ENCODE measurements at regions not wholly inside any gene's neighbourhood (a gene's known extent, or its start where the extent isn't known, plus 50 kb on each side); places are given as distances from the start of the nearest gene placed in this dataset.
"Not testable (repeated sequence)": the region's sequence is repeated elsewhere in the genome, so short reads cannot be mapped to it uniquely, and the experiment has no call there.

DNA sequence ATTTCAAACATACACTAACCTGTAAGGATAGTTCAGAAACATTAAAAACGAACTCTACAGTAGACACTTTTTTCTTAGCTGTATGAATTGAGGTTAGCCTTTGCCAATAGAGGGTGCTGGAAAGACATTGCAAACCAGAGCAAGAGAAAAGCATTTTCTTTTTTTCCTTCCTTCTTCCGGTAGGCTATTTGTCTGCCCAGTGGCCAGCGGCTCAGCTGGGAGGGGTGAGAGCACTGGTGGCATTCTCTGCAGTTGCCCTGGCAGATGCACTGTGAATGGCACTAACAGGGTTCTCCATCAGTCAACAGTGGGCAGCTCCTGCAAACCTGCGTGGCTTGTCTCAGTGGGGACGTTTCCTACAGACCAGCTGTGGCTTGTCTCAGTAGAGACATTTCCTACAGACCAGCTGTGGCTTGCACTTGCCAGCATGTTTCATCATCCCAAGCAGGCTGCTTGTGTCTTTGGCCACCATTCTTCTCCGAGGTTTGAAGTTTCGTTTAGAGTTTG is 984.5 kb upstream of the CDH18 start:
- H3K36me3 Mint-ChIP-seq (ENCODE audit: insufficient read depth), result no peaks in the 10 kb centered on the region
- H3K9me3 Mint-ChIP-seq (ENCODE audit: low read depth), result no peaks in the 10 kb centered on the region
- DNase-seq (ENCODE audit: low spot score, unreplicated experiment), result no peak
- no peak overlapping the region for H3K27ac Mint-ChIP-seq
- TF ChIP-seq, protein P1, sequence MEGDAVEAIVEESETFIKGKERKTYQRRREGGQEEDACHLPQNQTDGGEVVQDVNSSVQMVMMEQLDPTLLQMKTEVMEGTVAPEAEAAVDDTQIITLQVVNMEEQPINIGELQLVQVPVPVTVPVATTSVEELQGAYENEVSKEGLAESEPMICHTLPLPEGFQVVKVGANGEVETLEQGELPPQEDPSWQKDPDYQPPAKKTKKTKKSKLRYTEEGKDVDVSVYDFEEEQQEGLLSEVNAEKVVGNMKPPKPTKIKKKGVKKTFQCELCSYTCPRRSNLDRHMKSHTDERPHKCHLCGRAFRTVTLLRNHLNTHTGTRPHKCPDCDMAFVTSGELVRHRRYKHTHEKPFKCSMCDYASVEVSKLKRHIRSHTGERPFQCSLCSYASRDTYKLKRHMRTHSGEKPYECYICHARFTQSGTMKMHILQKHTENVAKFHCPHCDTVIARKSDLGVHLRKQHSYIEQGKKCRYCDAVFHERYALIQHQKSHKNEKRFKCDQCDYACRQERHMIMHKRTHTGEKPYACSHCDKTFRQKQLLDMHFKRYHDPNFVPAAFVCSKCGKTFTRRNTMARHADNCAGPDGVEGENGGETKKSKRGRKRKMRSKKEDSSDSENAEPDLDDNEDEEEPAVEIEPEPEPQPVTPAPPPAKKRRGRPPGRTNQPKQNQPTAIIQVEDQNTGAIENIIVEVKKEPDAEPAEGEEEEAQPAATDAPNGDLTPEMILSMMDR (IDR thresholded peaks at IDR 0.05; ENCODE audit: unreplicated experiment), result peak; percentile 36
- H3K27me3 Mint-ChIP-seq, result no peaks in the 10 kb centered on the region
- peaks cover 6% of the 10 kb centered on the region for H3K4me1 Mint-ChIP-seq (ENCODE audit: low read depth)
- peak overlapping the region; percentile 60 for H3K4me3 Mint-ChIP-seq (ENCODE audit: low read depth)

DNA sequence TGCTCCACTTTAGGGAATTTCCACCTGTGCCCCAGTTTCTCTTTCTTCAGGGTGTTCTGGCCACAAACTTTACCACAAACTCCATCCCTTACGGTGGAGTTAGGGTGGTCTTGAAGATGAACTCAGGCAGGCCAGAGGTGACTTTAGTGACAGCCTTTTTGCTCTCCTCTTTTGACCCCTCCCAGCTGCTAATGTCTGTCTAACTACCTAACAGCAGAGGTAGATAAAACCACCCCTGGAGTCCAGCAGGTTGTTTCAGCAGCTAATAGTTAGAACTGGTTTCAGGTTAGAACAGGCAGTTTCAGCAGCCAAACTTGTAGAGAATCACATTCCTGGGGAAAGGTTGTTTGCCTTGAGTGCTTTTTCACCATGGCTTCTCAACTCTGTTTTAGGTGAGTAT is 971.3 kb upstream of the CDH18 start:
- Mint-ChIP-seq H3K4me1 (ENCODE audit: low read depth) (peaks cover 4% of the 10 kb centered on the region), H3K9me3 (ENCODE audit: low read depth) (peaks cover 3% of the 10 kb centered on the region), H3K27me3 (no peaks in the 10 kb centered on the region), H3K27ac (no peak overlapping the region), H3K4me3 (ENCODE audit: low read depth) (no peak overlapping the region), H3K36me3 (ENCODE audit: insufficient read depth) (no peaks in the 10 kb centered on the region)
- no peak for DNase-seq (ENCODE audit: low spot score, unreplicated experiment)
- TF ChIP-seq, protein P1 (IDR thresholded peaks at IDR 0.05; ENCODE audit: unreplicated experiment), result no peak

DNA sequence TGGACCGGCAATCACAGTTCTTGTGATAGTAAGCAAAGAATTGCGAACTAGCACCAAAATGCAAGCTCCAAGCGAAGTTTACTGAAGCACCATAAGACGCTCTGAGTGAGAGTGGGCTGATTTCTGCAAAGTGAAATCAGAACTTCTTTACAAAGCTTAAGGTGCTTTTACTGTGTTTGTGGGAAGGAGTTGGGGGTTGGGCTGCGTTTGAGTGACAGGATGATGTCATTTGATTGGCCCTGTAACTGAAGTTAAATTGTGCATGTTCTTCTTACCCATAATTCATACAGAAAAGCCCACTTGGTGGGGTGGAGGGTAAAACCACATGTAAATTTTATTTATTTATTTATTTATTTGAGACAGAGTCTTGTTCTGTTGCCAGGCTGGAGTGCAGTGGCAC is 970.6 kb upstream of the CDH18 start:
- H3K4me1 Mint-ChIP-seq (ENCODE audit: low read depth), result peaks cover 4% of the 10 kb centered on the region
- no peaks in the 10 kb centered on the region for H3K27me3 Mint-ChIP-seq
- no peak overlapping the region for H3K4me3 Mint-ChIP-seq (ENCODE audit: low read depth)
- peaks cover 3% of the 10 kb centered on the region for H3K9me3 Mint-ChIP-seq (ENCODE audit: low read depth)
- TF ChIP-seq, protein P1 (IDR thresholded peaks at IDR 0.05; ENCODE audit: unreplicated experiment), result no peak
- no peak overlapping the region for H3K27ac Mint-ChIP-seq
- no peaks in the 10 kb centered on the region for H3K36me3 Mint-ChIP-seq (ENCODE audit: insufficient read depth)
- DNase-seq (ENCODE audit: low spot score, unreplicated experiment), result no peak

DNA sequence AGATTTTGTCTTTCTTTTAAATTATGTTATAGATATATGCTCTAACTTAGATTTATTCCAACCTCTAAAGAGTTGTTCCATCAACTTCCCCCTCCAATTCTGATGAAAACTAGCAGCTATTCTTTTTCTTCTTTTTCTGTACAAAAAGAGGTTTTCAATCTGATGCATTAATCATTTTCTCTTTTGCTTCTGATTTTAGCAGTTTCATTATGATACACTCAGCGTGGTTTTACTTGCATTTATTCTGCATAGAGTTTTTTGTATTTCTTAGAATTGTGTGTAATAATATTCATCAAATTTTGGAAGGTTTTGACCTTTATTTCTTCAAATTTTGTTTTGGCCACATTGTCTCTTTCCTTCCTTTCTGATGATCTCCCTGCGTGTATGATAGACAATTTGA is 968.1 kb upstream of the CDH18 start:
- Mint-ChIP-seq H3K27ac (no peak overlapping the region), H3K4me1 (ENCODE audit: low read depth) (peaks cover 4% of the 10 kb centered on the region), H3K27me3 (no peaks in the 10 kb centered on the region), H3K36me3 (ENCODE audit: insufficient read depth) (no peaks in the 10 kb centered on the region), H3K9me3 (ENCODE audit: low read depth) (peaks cover 3% of the 10 kb centered on the region), H3K4me3 (ENCODE audit: low read depth) (no peak overlapping the region)
- no peak for DNase-seq (ENCODE audit: low spot score, unreplicated experiment)
- TF ChIP-seq, protein P1 (IDR thresholded peaks at IDR 0.05; ENCODE audit: unreplicated experiment), result no peak

DNA sequence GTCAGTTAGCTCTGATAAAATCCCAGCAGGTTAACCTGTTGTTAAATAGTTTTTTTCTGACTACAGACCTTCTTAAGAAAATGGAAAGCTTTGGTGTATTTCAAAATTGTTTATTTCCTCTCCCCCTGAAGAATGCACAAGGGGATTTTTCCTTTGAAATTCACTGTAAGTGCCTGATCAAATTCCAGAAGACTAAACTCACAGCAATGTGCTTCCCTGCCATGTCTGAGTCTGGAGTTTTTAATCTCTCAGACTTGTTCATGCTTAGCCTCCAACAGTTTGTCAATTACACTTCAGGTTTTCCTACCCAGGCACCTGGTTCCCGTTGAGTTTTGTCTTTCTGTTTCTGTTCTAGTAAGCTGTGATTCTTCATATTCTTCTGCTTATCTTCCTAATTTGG is 961.6 kb upstream of the CDH18 start:
- Mint-ChIP-seq H3K27me3 (no peaks in the 10 kb centered on the region), H3K9me3 (ENCODE audit: low read depth) (peaks cover 15% of the 10 kb centered on the region), H3K36me3 (ENCODE audit: insufficient read depth) (no peaks in the 10 kb centered on the region), H3K27ac (no peak overlapping the region), H3K4me1 (ENCODE audit: low read depth) (peaks cover 3% of the 10 kb centered on the region), H3K4me3 (ENCODE audit: low read depth) (no peak overlapping the region)
- TF ChIP-seq, protein P1 (IDR thresholded peaks at IDR 0.05; ENCODE audit: unreplicated experiment), result no peak
- no peak for DNase-seq (ENCODE audit: low spot score, unreplicated experiment)

DNA sequence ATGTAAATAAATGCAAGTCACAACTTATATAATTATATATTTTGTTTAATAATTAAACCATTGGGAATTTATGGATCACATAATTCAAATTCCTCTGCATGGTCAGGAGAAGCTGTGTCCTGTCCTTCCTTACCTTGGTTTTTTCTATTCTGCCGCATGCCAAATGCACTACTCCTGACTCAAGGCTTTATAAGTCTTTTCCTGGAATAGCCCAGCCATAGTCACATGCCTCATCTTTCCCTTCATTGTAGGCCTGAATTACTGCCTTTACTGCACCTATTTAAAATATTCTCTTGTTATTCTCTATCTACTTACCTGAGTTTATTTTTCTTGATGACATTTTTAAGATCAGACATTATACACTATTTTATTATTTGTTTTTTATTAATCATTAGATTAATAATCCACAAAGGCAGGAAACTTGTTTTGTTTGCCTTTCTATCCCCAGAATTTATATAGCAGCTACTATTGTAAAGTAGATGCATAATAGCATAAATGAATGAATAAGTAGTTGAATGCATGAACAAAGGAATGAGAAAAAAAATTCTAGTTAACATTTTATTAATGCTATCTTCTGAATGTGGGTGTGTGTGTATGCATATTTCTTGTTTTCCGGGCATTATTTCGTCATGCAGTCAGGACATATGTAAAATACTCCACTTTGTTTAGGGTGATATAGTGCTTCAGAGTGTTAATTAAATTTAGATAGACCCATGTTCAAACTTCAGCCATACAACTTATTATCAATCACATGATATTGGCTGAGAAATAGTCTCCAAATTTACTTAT is 955.4 kb upstream of the CDH18 start:
- DNase-seq (ENCODE audit: low spot score, unreplicated experiment); H3K36me3 Mint-ChIP-seq (ENCODE audit: insufficient read depth); H3K4me1 Mint-ChIP-seq (ENCODE audit: low read depth); H3K27ac Mint-ChIP-seq; H3K9me3 Mint-ChIP-seq (ENCODE audit: low read depth); H3K4me3 Mint-ChIP-seq (ENCODE audit: low read depth); H3K27me3 Mint-ChIP-seq: not testable (repeated sequence)

DNA sequence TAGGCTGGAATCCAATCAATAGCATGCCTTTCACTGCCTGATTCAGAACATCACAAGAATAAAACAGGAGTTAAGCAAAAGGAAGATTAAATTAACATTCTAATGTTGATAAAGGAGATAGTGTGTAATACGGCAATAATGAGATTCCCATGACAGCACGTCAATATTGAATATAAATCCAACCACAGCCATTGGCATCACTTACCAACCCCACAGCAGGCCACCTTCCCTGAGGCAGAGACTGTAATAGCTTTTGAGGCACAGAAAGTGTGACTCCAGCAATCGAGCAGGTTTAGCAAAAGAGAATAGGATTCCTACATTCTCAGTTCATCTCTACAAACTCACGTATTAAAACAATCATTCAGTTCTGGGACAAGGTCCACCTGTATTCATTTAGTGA is 954.6 kb upstream of the CDH18 start:
- H3K4me1 Mint-ChIP-seq (ENCODE audit: low read depth); H3K4me3 Mint-ChIP-seq (ENCODE audit: low read depth); DNase-seq (ENCODE audit: low spot score, unreplicated experiment): not testable (repeated sequence)

DNA sequence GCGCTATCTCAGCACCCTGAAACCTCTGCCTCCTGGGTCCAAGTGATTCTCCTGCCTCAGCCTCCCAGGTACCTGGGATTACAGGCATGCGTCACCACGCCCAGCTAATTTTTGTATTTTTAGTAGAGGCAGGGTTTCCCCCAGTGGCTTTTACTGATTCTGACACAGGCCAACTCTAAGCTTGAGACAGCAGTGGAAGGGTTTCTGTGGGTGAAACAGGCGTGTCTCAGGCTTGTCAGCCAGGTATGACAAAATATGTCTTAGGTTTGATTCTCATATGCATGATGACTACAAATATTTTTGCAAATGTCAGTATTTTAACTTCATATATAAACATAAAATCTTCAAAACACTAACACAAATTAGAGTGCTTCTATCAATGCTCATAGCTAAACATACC is 952.8 kb upstream of the CDH18 start:
- H3K9me3 Mint-ChIP-seq (ENCODE audit: low read depth); H3K36me3 Mint-ChIP-seq (ENCODE audit: insufficient read depth); DNase-seq (ENCODE audit: low spot score, unreplicated experiment); H3K4me3 Mint-ChIP-seq (ENCODE audit: low read depth); H3K4me1 Mint-ChIP-seq (ENCODE audit: low read depth); H3K27ac Mint-ChIP-seq: not testable (repeated sequence)
- H3K27me3 Mint-ChIP-seq, result peaks cover 20% of the 10 kb centered on the region

More for the DNA sequence above, 954.6 kb upstream of the CDH18 start:
- H3K36me3 Mint-ChIP-seq (ENCODE audit: insufficient read depth); H3K27ac Mint-ChIP-seq; H3K9me3 Mint-ChIP-seq (ENCODE audit: low read depth); H3K27me3 Mint-ChIP-seq: not testable (repeated sequence)

Measured in progenitor cell of endocrine pancreas (in vitro differentiated cells).